ENCODE measurements at regions not wholly inside any gene's neighbourhood (a gene's known extent, or its start where the extent isn't known, plus 50 kb on each side); places are given as distances from the start of the nearest gene placed in this dataset.
A peak's percentile ranks its signal among the peaks of the same experiment; 100 is the strongest.
"Not testable (repeated sequence)": the region's sequence is repeated elsewhere in the genome, so short reads cannot be mapped to it uniquely, and the experiment has no call there.

- DNase-seq (ENCODE audit: low read depth, low spot score) = no peak
- in situ Hi-C loops (cut with HindIII; ENCODE audit: low pct_unique_long_range_greater_than_20kb, low sequenced_read_pairs) = no loop called here
Observed at GRCh38 chr12:127473766-127474165, 793.2 kb upstream of the TMEM132C start.

DNA sequence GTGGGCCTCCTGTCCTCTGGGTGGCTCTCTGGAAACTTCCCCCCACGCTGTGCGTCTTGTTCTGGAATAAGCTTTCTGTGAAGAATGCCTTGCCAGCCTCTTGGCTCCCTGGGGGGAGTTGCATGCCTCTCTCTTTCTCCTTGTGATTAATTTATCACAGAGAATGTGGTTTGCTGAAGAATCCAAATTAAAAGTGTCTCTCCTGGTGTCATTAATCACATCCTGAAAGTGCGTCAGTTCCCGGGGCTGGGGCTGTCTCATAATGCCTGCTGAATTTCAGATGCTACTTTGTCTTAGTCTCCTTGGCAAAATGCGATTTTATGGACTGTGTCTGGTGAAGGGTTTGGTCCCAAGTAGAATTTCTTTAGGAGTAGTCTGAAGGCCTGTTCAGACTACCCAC, 787.7 kb upstream of the TMEM132C start:
- in situ Hi-C loops (cut with HindIII; ENCODE audit: low pct_unique_long_range_greater_than_20kb, low sequenced_read_pairs) = no loop called here
- DNase-seq (ENCODE audit: low read depth, low spot score) = no peak

GRCh38 chr12:127480775-127481314, 786.1 kb upstream of the TMEM132C start:
- DNase-seq (ENCODE audit: low read depth, low spot score) = no peak
- in situ Hi-C loops (cut with HindIII; ENCODE audit: low pct_unique_long_range_greater_than_20kb, low sequenced_read_pairs) = no loop called here

DNA sequence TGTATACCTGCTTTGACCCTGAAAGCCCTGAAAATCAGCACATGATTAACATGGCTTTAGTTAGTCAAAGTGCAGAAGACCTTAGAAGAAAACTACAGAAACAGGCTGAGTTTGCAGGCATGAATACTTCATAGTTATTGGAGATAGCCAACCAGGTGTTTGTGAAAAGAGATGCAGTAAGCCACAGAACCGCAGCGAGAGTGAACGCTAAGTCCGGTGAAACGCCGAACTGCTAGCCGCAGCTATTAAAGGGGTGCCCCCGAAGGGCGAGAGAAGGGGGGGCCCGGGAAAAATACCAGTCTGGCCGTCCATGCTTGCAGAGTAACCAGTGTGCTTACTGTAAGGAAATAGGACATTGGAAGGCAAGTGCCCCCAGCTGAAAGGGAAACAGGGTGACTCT, 784.0 kb upstream of the TMEM132C start:
- in situ Hi-C loops (cut with HindIII; ENCODE audit: low pct_unique_long_range_greater_than_20kb, low sequenced_read_pairs) = no loop called here
- DNase-seq (ENCODE audit: low read depth, low spot score) = no peak

- DNase-seq (ENCODE audit: low read depth, low spot score) = peak; percentile 9
- in situ Hi-C loops (cut with HindIII; ENCODE audit: low pct_unique_long_range_greater_than_20kb, low sequenced_read_pairs) = no loop called here
Observed at GRCh38 chr12:127485528-127485927, 781.4 kb upstream of the TMEM132C start.

GRCh38 chr12:127487031-127487430, 779.9 kb upstream of the TMEM132C start:
- in situ Hi-C loops (cut with HindIII; ENCODE audit: low pct_unique_long_range_greater_than_20kb, low sequenced_read_pairs) = no loop called here
- no peak for DNase-seq (ENCODE audit: low read depth, low spot score)

DNA sequence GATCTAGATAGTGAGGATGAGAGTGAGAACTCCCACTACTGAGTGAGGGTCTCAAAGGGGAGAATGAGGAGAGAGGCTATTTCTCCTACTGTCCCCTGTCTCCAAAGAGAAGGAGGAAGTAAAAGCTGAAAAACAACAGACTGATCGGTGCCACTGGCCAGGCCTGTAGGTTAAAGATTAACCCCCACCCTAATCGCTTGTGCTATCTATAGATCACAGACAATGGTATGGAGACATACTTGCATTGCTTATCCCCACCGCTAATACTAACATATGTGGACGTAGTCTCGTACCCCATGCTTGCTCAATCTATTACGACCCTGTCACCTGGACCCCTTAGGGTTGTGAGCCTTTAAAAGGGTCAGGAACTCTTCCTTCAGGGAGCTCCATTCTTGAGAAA, 777.9 kb upstream of the TMEM132C start:
- in situ Hi-C loops (cut with HindIII; ENCODE audit: low pct_unique_long_range_greater_than_20kb, low sequenced_read_pairs) = no loop called here
- no peak for DNase-seq (ENCODE audit: low read depth, low spot score)

DNA sequence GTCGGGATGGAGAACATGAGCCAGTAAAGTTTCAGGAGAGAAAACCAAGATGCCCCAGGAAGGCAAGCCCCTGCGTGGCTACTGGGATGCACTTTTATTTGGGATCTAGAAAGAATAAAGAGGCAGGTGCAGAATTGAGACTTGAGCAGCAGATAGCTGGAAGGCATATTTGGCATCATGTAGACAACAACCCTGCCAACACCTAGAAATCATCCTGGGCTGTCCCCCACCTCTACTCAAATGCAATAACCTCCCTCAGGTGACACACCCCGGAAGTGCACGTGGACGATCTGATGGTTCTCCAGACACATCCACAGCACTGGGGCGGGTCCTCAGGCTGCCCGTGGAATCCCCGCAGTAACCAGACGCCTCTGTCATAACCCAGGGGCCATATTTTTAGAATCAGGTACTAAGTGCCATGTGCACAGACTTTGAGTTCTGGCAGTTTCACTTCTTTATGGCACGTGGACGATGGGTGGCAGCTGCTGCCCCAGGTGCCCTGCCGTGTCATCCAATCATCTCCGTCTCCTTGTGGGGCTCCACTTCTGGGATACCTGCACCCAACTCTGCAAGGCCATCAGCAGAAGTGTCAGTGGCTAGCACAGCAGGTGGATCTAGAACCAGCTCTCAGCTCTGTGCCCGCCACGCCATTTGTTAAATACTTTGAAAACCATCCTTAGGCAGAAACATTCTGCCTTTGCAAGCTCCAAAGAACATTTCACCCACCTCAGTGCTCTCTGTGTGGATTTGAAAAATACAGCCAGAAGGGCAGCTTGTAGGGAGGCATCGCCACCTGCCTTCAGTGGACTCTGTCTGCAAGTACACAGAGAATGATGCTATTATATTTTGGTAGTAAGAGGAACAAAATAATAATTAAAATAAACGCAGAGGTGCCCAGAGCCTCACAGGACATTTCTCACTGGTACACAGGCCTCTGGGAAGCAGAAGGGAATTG, 771.7 kb upstream of the TMEM132C start:
- in situ Hi-C loops (cut with HindIII; ENCODE audit: low pct_unique_long_range_greater_than_20kb, low sequenced_read_pairs) = no loop called here
- DNase-seq (ENCODE audit: low read depth, low spot score) = no peak

DNA sequence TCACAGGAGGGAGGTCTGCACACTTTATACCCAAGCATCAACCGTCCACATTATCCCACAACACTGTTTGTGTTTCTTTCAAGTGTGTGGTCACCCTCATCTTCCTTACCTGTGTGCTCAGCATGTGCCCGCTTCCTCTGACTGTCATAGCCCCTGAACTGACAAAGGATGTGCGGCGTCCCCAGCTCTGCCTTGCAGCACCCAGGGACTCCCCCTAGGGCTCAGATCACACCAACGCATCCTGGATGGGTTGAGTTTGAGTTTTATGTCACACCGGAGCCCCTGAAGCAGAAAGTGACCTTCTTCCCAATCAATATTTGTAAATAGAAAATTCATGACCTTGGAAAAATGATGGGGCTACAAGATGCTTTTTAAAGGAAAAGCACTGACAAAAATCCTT, 770.7 kb upstream of the TMEM132C start:
- in situ Hi-C loops (cut with HindIII; ENCODE audit: low pct_unique_long_range_greater_than_20kb, low sequenced_read_pairs) = no loop called here
- no peak for DNase-seq (ENCODE audit: low read depth, low spot score)

DNA sequence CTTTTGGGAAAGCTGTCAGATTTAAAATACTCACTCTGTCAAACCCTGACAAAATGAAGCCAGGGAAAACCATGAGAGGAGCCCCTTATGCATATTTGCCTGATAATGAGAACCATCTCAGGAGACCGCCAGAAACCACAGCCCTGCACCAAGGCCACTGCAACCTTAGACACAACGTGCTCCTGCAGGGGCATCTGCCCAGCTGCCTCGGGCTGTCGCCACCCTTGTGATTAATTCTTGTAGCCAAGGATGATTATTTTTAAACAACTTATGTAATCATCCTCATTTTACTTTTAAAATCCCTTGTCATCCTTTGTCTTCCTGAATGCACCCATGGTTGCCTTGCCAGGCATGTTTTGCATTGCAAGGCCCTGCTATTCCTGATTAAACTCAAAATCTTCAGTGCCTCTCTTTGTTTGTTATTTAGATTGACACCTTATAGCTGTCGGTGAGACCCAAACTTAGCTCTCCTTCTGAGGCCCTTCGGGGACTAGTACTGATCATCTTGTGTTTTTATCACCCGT, 766.4 kb upstream of the TMEM132C start:
- in situ Hi-C loops (cut with HindIII; ENCODE audit: low pct_unique_long_range_greater_than_20kb, low sequenced_read_pairs) = no loop called here
- DNase-seq (ENCODE audit: low read depth, low spot score) = no peak

DNA sequence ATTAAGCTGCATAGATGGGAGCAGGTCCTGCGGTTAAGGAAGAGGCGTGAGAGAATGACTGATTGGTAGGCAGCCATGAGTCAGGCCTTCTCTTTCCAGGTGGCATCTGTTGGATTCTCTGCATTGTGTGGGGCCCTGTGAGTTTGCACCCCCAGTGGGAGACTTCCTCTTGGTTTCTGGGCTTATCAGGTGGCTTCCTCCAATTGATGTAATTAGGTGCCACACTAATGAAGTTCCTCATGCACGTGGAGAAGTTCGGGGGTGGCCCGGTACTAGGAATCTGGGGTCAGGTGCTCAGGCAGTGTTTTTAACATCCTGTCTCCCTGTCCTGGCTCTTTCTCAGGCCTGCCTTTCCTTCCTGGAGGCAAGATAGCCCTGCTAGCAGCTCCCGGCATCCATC, 765.1 kb upstream of the TMEM132C start:
- in situ Hi-C loops (cut with HindIII; ENCODE audit: low pct_unique_long_range_greater_than_20kb, low sequenced_read_pairs) = no loop called here
- DNase-seq (ENCODE audit: low read depth, low spot score) = no peak

DNA sequence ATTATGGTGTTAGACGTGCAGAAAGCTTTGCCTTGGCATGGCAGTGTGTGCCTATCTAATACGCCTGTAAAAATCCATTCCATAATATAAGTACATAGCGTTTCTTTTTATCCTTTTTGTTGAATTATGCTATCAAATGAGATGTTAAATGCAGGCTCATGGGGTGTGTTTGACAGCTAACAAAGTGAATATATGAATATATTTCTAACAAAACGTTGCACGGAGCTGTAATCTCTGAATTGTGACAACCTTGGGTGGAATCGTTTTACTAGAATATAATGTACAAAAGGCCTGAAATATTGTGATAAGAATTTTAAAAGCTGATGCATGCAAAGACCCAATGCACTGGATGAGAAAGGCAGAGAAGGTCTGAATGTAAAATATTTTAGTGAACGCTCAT, 763.7 kb upstream of the TMEM132C start:
- in situ Hi-C loops (cut with HindIII; ENCODE audit: low pct_unique_long_range_greater_than_20kb, low sequenced_read_pairs) = no loop called here

DNA sequence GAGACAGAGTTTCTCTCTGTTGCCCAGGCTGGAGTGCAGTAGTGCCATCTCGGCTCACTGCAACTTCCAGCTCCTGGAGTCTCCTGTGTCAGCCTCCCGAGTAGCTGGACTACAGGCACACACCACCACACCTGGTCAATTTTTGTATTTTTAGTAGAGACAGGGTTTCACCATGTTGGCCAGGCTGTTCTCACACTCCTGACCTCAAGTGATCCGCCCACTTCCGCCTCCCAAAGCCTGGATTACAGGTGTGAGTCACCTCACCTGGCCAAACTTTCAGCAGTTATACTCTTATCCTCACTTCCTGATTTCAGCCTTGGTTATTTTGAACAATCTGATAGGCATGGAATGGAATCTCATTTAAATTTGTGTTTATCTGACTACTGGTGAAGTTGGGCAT, 763.0 kb upstream of the TMEM132C start:
- DNase-seq (ENCODE audit: low read depth, low spot score); in situ Hi-C loops (cut with HindIII; ENCODE audit: low pct_unique_long_range_greater_than_20kb, low sequenced_read_pairs): not testable (repeated sequence)

More for the DNA sequence above, 763.7 kb upstream of the TMEM132C start:
- no peak for DNase-seq (ENCODE audit: low read depth, low spot score)

DNA sequence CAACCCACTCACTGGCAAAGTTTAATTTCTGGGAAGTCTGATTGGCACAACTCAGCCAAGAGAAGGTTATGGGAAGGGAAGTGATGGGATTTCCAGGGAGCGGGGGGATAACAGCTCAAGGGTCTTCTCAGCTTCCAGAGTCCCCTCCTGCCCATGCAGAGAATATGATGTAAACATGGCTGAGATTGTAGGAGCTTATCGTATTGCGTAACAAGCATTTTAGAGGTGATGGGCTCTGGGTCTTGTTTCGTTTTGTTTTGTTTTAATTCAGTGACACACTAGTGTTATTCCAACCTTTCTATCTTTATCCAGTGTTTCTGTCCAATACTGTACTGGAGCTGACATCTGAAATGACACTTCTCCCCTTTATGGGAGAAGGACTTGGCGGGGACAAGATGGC, 762.1 kb upstream of the TMEM132C start:
- DNase-seq (ENCODE audit: low read depth, low spot score) = no peak
- in situ Hi-C loops (cut with HindIII; ENCODE audit: low pct_unique_long_range_greater_than_20kb, low sequenced_read_pairs) = no loop called here

DNA sequence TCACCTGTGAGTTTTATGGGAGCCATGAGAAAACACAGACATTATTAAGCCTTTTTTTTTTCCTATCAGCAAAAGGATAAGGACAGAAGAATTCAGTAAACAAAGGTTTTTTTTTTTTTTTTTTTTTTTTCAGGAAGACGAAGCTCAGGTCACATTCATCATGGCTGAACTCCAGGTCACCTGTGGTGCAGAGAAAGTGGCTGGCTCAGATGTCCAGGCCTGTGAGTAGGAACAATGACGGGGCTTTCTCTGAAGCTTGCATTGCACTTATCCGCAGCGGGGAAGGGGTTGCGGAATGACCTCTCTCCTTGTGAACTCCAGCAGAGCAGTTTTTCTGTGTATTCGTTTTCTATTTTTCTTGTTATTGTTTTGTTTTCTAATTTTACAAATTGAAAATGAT, 759.6 kb upstream of the TMEM132C start:
- in situ Hi-C loops (cut with HindIII; ENCODE audit: low pct_unique_long_range_greater_than_20kb, low sequenced_read_pairs) = no loop called here

GRCh38 chr12:127509066-127509778, 757.7 kb upstream of the TMEM132C start:
- DNase-seq (ENCODE audit: low read depth, low spot score) = no peak
- in situ Hi-C loops (cut with HindIII; ENCODE audit: low pct_unique_long_range_greater_than_20kb, low sequenced_read_pairs) = no loop called here

More for the DNA sequence above, 759.6 kb upstream of the TMEM132C start:
- DNase-seq (ENCODE audit: low read depth, low spot score) = no peak

DNA sequence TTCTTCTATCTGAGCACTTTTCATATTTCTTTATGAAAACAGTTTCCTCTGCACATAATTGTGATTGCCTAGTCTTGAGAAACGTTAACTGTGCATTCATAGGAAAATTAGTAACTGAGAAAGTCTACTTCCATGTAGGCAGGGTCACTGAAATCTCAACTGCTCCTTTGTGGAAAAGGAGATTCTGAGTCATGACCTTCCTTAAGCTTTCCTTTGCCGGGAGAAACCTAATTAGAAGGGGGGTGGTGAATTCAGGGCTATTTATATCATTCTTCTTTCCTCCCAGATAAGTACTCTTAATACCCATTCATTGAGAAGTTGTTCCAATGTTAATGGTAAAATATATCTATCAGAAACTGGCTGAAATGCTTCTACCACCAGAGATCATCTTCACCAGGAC, 751.0 kb upstream of the TMEM132C start:
- DNase-seq (ENCODE audit: low read depth, low spot score) = no peak
- in situ Hi-C loops (cut with HindIII; ENCODE audit: low pct_unique_long_range_greater_than_20kb, low sequenced_read_pairs) = no loop called here

DNA sequence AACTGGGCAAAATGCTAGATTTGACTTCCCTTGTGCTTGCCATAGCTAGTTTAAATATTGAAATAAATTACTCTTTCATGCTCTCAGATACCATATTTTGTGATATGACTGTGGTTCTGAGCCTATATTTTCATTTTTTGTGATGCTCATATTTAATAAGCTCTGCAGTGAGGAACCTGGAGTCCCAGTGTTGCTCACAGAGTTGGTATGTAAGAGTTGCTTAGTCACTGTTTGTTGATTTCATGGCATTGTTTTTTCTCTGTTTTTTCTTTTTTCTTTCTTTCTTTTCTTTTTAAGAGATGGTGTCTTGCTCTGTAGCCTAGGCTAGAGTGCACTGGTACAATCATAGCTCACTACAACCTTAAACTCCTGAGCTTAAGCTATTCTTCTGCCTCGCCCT, 750.5 kb upstream of the TMEM132C start:
- in situ Hi-C loops (cut with HindIII; ENCODE audit: low pct_unique_long_range_greater_than_20kb, low sequenced_read_pairs) = no loop called here
- no peak for DNase-seq (ENCODE audit: low read depth, low spot score)

Data from SK-MEL-5 (cell line).